ENCODE measurements at regions not wholly inside any gene's neighbourhood (a gene's known extent, or its start where the extent isn't known, plus 50 kb on each side); places are given as distances from the start of the nearest gene placed in this dataset.
"Not testable (repeated sequence)": the region's sequence is repeated elsewhere in the genome, so short reads cannot be mapped to it uniquely, and the experiment has no call there.

DNA sequence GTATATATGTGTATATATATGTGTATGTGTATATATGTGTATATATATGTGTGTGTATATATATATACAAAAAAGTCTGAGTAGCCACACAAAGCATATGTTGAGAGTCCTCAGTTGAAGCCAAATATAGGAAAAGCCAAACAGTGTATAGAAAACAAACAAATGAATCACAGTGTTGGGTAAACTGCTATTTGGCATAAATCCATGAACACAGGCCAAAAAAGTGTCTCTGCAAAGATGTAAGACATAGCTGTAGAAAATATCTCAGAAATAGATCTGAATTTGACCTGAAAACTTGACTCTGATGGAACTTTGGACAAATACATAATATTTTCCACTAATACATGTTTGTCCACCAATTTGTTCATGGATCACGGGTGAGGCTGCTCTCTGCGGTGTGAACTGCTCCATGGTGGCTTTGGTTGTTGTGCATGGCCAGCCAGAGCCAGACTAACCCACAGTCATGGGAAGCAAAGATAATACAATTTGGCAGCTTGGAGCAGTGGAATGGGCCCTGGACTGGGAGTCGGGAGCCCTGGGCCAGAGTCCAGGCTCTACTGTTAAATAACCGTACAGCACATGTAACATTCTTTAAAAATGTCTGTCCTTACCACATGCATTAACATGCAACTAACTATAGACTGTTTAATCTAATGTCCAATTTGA lies 76.9 kb upstream of the EED start:
- no peak for DNase-seq (ENCODE audit: low spot score)

DNA sequence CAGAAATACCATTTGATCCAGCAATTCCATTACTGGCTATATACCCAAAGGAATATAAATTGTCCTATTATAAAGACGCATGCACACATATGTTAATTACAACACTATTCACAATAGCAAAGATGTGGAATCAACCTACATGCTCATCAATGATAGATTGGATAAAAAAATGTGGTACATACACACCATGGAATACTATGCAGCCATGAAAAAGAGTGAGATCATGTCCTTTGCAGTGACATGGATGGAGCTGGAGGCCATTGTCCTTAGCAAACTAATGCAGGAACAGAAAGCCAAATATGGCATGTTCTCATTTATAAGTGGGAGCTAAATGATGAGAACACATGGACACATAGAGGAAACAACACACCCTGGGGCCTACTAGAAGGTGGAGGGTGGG lies 78.3 kb upstream of the EED start:
- DNase-seq (ENCODE audit: low spot score) = not testable (repeated sequence)

DNA sequence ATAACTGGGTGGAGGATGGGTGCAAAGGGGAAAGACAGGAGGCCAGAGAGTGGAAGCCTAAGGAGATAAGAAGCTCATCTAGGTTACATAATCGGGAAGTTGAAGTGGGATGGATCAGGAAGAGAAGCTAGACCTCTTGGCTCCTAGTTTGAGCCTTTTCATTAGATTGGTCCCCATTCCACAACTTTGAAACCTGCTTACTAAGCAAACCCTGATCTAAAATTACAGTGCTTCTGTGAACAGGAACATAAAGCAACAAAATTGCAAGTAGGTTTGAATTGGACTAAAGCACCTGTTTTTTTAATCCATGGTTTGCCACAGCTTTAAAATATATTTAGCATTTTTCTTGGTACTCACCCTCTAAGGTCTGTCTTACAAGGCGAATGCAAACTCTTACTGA lies 80.4 kb upstream of the EED start:
- DNase-seq (ENCODE audit: low spot score) = no peak

- DNase-seq (ENCODE audit: low spot score) = not testable (repeated sequence)
These were observed 81.2 kb upstream of the EED start for GRCh38 chr11:86163221-86163876.

- DNase-seq (ENCODE audit: low spot score) = peak; percentile 74
These were observed 82.3 kb upstream of the EED start for GRCh38 chr11:86162239-86162638.

DNA sequence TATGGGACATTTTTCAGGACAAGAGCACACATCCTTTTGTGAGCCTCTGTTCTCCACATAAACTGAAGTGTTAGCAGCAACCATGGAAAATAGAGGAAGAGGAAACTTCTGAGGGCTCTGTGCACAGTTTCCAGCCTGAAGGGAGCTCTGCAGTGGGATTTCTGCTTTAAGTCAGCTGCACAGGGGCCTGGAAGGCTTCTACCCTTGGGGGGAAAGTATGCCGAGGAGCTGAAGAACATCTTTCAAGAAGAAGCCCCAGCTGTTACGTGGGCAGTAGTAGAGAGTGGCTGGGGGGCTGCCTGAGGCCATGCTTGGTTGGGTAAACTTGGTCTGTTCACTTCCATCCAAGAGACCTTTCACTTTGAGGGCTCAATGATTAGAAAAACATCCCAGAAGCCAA lies 82.7 kb upstream of the EED start:
- no peak for DNase-seq (ENCODE audit: low spot score)

DNA sequence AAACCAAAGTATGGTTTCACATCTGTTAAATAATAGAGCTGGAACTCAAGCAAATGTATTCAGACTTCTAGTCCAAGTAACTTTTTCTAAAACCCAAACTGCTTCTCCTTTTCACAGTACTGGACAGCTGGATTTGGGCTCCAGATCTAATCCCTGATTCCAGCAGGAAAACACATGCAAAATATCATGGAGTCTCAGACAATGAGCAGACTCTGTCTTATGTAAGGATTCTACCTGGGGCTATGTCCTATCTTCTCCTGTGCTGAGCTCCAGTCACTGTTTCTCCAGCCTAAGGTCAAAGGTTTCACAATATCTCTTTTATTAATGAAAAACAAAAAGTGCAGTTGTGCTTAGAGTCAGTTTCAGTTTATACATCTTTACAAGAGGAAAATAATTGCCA lies 83.2 kb upstream of the EED start:
- no peak for DNase-seq (ENCODE audit: low spot score)

GRCh38 chr11:86160541-86161149 lies 83.9 kb upstream of the EED start:
- DNase-seq (ENCODE audit: low spot score) = peak; percentile 76

DNA sequence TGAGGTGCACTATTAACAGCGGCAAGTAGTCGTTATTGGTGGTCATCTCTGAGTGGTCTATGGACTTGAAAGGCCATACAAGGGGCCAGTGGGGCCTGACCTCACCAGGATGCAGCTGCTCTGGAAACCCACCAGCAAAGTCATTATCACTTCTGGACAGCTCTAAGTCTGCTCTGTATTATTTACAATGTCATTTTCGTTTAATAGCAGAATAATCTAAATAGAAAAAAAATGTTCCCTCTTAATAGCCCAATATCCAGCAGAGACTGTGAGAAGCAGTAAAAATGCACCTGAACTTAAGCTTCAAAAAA lies 85.0 kb upstream of the EED start:
- no peak for DNase-seq (ENCODE audit: low spot score)

- no peak for DNase-seq (ENCODE audit: low spot score)
These were observed 85.6 kb upstream of the EED start for GRCh38 chr11:86158704-86159580.

DNA sequence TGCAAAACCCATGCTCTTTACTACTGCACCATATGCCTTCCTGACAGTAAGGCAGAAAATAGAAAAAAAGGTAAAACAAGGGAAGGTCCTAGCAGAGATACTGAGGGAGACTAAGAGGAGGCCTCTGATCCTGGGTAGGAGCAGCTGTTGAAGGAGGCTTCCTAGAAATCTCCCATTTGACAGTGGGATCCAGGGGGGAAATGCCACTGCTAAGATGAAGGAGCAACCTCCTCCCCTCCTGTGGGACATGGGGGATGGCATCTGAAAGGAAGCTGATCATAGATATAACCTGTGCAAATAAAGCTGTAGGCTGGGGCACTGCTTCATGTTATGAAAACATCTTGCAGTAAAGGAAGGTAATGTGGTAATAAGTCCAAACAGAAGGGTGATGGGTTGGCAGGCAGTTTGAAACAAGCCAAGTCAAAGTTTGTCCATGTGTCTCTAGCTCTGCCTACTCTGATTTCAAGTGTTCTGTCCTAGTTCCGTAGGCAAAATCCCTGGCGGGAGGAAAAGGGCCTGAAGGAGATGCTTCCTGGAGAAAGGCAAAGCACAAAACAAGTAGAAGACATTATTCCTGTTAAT lies 86.7 kb upstream of the EED start:
- no peak for DNase-seq (ENCODE audit: low spot score)

- DNase-seq (ENCODE audit: low spot score) = no peak
These were observed 87.6 kb upstream of the PICALM start for GRCh38 chr11:86156397-86156955.

DNA sequence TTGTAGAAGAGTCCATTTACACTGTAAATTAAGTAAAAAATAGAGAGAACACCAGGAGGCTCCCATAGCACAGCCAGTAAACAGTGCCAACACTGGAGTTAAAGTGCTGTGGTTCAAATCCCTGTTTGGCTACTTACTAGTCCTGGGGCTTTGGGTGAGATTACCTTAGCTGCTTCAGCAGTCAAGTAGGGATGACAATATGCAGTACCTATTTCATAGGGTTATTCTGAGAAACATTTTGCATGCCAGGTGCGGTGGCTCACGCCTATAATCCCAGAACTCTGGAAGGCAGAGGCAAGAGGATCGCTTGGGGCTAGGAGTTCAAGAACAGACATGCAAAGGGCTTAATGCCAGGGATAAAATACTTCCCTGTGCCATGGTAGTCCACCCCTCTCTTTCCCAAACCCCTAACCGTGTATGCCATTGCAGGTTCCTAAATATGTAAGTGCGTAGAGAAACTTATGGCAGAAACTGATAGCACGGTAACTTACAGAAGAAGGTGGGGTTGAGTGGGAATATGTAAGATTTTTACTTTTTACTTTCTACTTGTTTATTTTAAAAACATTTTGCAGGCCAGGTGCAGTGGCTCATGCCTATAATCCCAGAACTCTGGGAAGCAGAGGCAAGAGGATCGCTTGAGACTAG lies 86.4 kb upstream of the PICALM start:
- DNase-seq (ENCODE audit: low spot score) = no peak

DNA sequence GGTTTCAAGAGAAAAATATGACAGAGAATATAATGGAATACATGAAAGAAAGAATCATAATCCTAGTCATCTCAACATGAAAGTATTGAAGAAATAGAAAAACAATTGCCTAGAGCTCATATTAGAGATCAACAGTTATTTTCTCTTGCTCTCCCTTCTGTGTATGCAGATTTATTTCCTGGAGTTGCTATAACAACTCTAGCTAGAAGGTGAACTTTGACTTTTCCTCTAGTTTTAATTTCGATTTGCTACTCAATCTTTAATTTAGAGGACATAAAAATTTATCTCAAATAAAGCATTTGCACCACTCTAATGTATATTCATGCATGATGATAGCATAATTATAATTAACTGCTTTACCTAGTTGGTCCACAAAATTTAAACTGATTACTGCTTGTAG lies 84.6 kb upstream of the PICALM start:
- DNase-seq (ENCODE audit: low spot score) = no peak

DNA sequence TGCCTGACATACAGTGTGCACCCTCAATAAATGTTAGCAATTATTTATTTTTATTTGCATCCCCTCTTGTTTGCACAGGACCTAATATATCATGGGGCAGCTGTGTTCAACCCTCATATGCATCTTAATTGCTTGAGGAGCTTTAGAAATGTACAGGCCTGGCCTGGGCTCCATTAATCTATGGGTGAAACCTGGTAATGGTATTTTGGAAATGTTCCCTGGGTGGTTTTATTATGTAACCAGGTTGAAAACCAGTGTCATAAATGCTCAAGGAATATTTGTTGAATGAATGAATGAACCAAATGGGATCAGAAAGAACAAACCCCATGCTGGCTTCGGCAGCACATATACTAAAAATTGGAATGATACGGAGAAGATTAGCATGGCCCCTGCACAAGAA lies 84.0 kb upstream of the PICALM start:
- no peak for DNase-seq (ENCODE audit: low spot score)

DNA sequence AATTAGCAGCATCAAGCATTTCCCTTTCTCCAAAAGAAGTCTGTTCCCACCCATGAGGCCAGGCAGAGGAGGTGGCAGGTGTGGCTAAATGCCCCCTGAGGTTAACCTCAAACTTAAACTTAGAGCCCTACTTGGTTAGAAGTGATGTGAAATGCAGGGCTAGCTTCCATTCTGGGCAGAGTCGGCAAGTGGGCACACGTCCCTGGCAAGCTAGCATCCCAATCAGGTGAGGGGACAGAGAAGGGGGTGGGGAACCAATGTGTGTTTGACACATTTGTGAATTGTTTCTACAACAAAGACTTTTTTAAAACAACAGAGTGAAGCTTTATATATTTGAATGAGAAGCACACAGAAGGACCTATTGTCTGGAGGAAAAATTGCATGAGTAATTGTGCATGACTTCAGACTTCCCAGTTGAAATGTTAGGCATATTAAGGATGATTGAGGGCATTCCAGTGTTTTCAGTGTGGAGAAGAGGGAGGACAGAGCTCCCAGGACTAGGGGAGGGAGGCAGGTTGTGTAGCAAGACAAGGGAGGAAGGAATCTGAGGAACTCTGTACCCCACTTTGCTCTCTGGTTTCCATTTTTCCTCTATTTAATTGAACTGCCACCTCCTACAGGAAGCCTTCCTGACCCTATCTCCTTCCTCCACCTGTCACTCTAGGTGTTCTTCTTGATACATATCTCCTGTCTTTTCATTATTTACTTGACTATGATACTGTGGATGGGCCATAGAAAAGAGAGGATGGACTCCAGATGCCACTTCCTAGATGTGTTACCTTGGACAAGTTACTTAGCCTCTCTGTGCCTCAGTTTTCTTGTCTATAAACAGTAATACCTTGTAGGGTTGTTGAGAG lies 83.3 kb upstream of the PICALM start:
- peak; percentile 93 for DNase-seq (ENCODE audit: low spot score)

DNA sequence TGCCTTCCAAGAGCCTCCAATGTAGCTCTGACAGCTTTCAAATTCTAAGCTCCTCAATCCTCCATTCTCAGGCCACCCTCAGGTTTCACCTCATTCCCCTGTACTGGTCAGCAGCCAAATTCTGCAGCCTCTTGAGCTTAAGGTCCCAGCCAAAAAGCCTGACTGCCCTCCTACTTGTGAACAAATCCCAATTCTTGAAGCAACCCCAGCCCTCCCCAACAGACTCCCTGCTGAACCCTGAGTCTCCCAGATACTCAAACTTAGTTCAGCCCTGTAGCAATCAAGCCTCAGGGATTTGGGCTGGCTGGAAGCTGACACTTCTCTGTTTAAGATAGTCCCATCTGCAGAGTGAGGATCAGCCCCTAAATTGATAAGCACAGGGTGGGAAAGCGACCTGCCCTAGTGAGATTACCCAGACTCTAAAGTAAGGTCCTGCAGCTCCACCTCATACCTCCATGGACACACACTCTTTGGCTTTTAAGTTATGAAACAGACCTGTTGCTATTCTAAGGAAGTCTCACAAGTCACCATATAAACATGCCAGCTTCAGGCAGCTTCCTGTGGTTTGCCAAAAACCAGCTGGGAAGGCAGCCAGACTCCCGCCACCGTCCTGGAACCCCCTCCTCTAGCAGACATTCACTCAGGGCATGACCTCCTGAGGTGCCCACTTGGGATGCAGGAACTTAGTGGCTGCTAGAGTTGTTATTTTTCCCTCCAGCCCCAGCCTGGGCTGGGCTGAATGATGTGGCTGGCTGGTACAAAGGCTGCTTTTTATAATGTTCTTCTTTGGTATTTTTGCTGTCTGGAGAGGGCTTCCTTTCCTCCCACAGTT lies 82.5 kb upstream of the PICALM start:
- peak; percentile 90 for DNase-seq (ENCODE audit: low spot score)

- DNase-seq (ENCODE audit: low spot score) = no peak
These were observed 81.9 kb upstream of the PICALM start for GRCh38 chr11:86150847-86151173.

GRCh38 chr11:86149792-86150191 lies 80.9 kb upstream of the PICALM start:
- no peak for DNase-seq (ENCODE audit: low spot score)

DNA sequence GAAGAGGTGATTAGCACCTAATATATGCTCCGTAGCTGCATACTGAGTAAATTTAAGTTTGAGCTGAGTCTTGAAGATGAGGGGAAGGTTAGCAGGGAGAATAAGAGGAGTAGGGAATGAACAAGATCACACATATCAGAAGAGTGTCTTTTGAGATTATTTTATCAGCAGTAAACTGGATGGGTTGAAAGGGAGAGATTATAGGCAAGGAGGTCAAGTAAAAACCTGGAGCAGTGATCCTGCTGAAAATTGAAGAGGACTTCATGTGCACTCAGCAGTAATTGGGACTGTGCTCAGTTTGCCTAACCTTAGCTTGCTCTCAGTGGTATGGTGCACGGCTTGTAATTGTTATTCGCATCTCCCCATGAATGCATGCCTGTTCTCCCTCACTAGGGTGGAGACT lies 79.5 kb upstream of the PICALM start:
- DNase-seq (ENCODE audit: low spot score) = no peak
